ENCODE measurements at regions not wholly inside any gene's neighbourhood (a gene's known extent, or its start where the extent isn't known, plus 50 kb on each side); places are given as distances from the start of the nearest gene placed in this dataset.

DNA sequence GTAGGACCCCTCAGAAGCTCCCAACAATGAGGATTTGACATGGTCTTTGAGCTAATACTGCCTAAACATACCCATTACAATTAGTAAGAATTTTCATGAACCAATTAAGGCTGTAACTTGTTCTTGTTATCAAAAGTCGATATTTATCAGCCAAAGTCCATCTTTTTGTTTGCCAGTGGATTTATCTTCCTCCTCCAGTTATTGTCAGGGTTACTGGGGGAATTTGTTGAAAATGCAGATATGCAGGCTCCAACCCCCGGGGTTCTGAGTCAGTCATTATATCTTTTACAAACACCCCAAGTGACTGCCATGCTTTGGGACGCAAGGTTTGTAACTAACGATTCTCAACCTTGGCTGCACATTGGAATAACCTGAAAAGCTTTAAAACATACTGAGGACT, 338.8 kb upstream of the PPARGC1A start:
- DNase-seq = no peak
- no peak overlapping the region for H3K27ac Mint-ChIP-seq
- H3K4me3 Mint-ChIP-seq = no peak overlapping the region
- CTCF ChIA-PET = no interaction called here
- peaks cover 0 to 2% (median 0%) of the 10 kb centered on the region in 7 donors for H3K4me1 Mint-ChIP-seq
- intact Hi-C loops (cut with micrococcal nuclease) = no loop called here
- Histone ChIP-seq H3K9me3 (ENCODE audit: control insufficient read depth in 2 of 3, low read length in 3 of 3) (no peaks in the 10 kb centered on the region), H3K27ac (ENCODE audit: low read depth, low read length) (no peak overlapping the region), H3K27me3 (ENCODE audit: control insufficient read depth in 2 of 2, insufficient read depth in 2 of 2, low read length in 2 of 2) (no peaks in the 10 kb centered on the region), H3K36me3 (ENCODE audit: control insufficient read depth in 2 of 3, insufficient read depth in 3 of 3, low read length in 3 of 3) (no peaks in the 10 kb centered on the region), H3K4me1 (ENCODE audit: control insufficient read depth in 2 of 2, insufficient read depth in 2 of 2, low read length in 2 of 2) (no peaks in the 10 kb centered on the region), H3K4me3 (ENCODE audit: low read length) (no peak overlapping the region)
- peaks cover 0 to 25% (median 8%) of the 10 kb centered on the region in 11 donors for H3K9me3 Mint-ChIP-seq
- ATAC-seq = no peak
- POLR2A ChIA-PET = no interaction called here
- no peaks in the 10 kb centered on the region for H3K36me3 Mint-ChIP-seq
- H3K27me3 Mint-ChIP-seq = peaks cover 0 to 17% (median 0%) of the 10 kb centered on the region in 5 donors

GRCh38 chr4:24226667-24227066, 336.8 kb upstream of the PPARGC1A start:
- Histone ChIP-seq H3K9me3 (ENCODE audit: control insufficient read depth in 2 of 3, low read length in 3 of 3) (no peaks in the 10 kb centered on the region), H3K4me3 (ENCODE audit: low read length) (no peak overlapping the region), H3K4me1 (ENCODE audit: control insufficient read depth in 2 of 2, insufficient read depth in 2 of 2, low read length in 2 of 2) (no peaks in the 10 kb centered on the region), H3K36me3 (ENCODE audit: control insufficient read depth in 2 of 3, insufficient read depth in 3 of 3, low read length in 3 of 3) (no peaks in the 10 kb centered on the region), H3K27me3 (ENCODE audit: control insufficient read depth in 2 of 2, insufficient read depth in 2 of 2, low read length in 2 of 2) (no peaks in the 10 kb centered on the region), H3K27ac (ENCODE audit: low read depth, low read length) (no peak overlapping the region)
- CTCF ChIA-PET = no interaction called here
- peaks cover 0 to 25% (median 8%) of the 10 kb centered on the region in 11 donors for H3K9me3 Mint-ChIP-seq
- ATAC-seq = no peak
- DNase-seq = no peak
- intact Hi-C loops (cut with micrococcal nuclease) = no loop called here
- H3K27ac Mint-ChIP-seq = no peak overlapping the region
- no peaks in the 10 kb centered on the region for H3K36me3 Mint-ChIP-seq
- peaks cover 0 to 17% (median 0%) of the 10 kb centered on the region in 5 donors for H3K27me3 Mint-ChIP-seq
- POLR2A ChIA-PET = no interaction called here
- peaks cover 0 to 2% (median 0%) of the 10 kb centered on the region in 7 donors for H3K4me1 Mint-ChIP-seq
- H3K4me3 Mint-ChIP-seq = no peak overlapping the region

- DNase-seq = no peak
- intact Hi-C loops (cut with micrococcal nuclease) = no loop called here
- H3K9me3 Mint-ChIP-seq = peaks cover 0 to 25% (median 8%) of the 10 kb centered on the region in 11 donors
Measured at GRCh38 chr4:24226023-24226422, 336.2 kb upstream of the PPARGC1A start.

GRCh38 chr4:24224446-24224845, 334.6 kb upstream of the PPARGC1A start:
- H3K4me1 Mint-ChIP-seq = peaks cover 0 to 2% (median 0%) of the 10 kb centered on the region in 7 donors
- CTCF ChIA-PET = no interaction called here
- H3K27me3 ChIP-seq (ENCODE audit: control insufficient read depth in 2 of 2, insufficient read depth in 2 of 2, low read length in 2 of 2) = peaks cover 0 to 2% of the 10 kb centered on the region in 2 donors
- no peaks in the 10 kb centered on the region for H3K4me1 ChIP-seq (ENCODE audit: control insufficient read depth in 2 of 2, insufficient read depth in 2 of 2, low read length in 2 of 2)
- no peaks in the 10 kb centered on the region for H3K36me3 ChIP-seq (ENCODE audit: control insufficient read depth in 2 of 3, insufficient read depth in 3 of 3, low read length in 3 of 3)
- intact Hi-C loops (cut with micrococcal nuclease) = no loop called here
- H3K36me3 Mint-ChIP-seq = no peaks in the 10 kb centered on the region
- no peak overlapping the region for H3K4me3 ChIP-seq (ENCODE audit: low read length)
- DNase-seq (no peak), ATAC-seq (no peak)
- H3K9me3 Mint-ChIP-seq = peaks cover 0 to 20% (median 10%) of the 10 kb centered on the region in 11 donors
- no peak overlapping the region for H3K27ac ChIP-seq (ENCODE audit: low read depth, low read length)
- H3K27ac Mint-ChIP-seq = no peak overlapping the region
- H3K9me3 ChIP-seq (ENCODE audit: control insufficient read depth in 2 of 3, low read length in 3 of 3) = no peaks in the 10 kb centered on the region
- no peak overlapping the region for H3K4me3 Mint-ChIP-seq
- POLR2A ChIA-PET = no interaction called here
- peaks cover 0 to 17% (median 0%) of the 10 kb centered on the region in 5 donors for H3K27me3 Mint-ChIP-seq

More at GRCh38 chr4:24226023-24226422, 336.2 kb upstream of the PPARGC1A start:
- H3K27ac ChIP-seq (ENCODE audit: low read depth, low read length) = no peak overlapping the region
- H3K4me1 ChIP-seq (ENCODE audit: control insufficient read depth in 2 of 2, insufficient read depth in 2 of 2, low read length in 2 of 2) = no peaks in the 10 kb centered on the region
- ChIA-PET POLR2A (no interaction called here), CTCF (no interaction called here)
- H3K9me3 ChIP-seq (ENCODE audit: control insufficient read depth in 2 of 3, low read length in 3 of 3) = no peaks in the 10 kb centered on the region
- no peak overlapping the region for H3K4me3 ChIP-seq (ENCODE audit: low read length)
- no peak overlapping the region for H3K27ac Mint-ChIP-seq
- H3K27me3 ChIP-seq (ENCODE audit: control insufficient read depth in 2 of 2, insufficient read depth in 2 of 2, low read length in 2 of 2) = no peaks in the 10 kb centered on the region
- H3K4me3 Mint-ChIP-seq = no peak overlapping the region
- H3K36me3 Mint-ChIP-seq = no peaks in the 10 kb centered on the region
- no peak for ATAC-seq
- peaks cover 0 to 2% (median 0%) of the 10 kb centered on the region in 7 donors for H3K4me1 Mint-ChIP-seq
- H3K27me3 Mint-ChIP-seq = peaks cover 0 to 17% (median 0%) of the 10 kb centered on the region in 5 donors
- H3K36me3 ChIP-seq (ENCODE audit: control insufficient read depth in 2 of 3, insufficient read depth in 3 of 3, low read length in 3 of 3) = no peaks in the 10 kb centered on the region

DNA sequence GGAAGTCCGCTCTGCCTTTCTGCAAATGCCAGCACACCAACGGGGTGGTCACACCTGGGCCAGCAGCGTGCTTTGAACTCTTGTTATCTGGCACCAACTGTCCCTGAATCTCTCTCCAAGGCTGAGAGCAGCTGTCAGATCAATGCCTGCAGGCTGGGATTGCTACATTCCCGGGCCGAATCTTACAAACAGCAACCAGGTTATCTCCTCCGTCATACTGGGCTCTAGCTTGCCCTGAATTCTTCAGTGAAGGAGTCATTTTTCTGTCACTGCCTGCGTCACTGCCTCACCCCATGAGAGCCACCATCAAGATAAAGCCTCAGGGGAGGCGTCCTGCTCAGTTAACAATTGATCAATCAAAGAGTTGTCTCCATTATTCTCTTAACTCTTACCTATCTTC, 329.4 kb upstream of the PPARGC1A start:
- ChIA-PET POLR2A (no interaction called here), CTCF (no interaction called here)
- H3K36me3 ChIP-seq (ENCODE audit: control insufficient read depth in 2 of 3, insufficient read depth in 3 of 3, low read length in 3 of 3) = no peaks in the 10 kb centered on the region
- no peaks in the 10 kb centered on the region for H3K9me3 ChIP-seq (ENCODE audit: control insufficient read depth in 2 of 3, low read length in 3 of 3)
- Mint-ChIP-seq H3K36me3 (no peaks in the 10 kb centered on the region), H3K27me3 (peaks cover 0 to 15% (median 0%) of the 10 kb centered on the region in 5 donors), H3K27ac (no peak overlapping the region), H3K9me3 (peaks cover 0 to 16% (median 3%) of the 10 kb centered on the region in 11 donors), H3K4me1 (no peaks in the 10 kb centered on the region), H3K4me3 (no peak overlapping the region)
- no peak for ATAC-seq
- DNase-seq = no peak
- no peak overlapping the region for H3K4me3 ChIP-seq (ENCODE audit: low read length)
- peaks cover 0 to 2% of the 10 kb centered on the region in 2 donors for H3K27me3 ChIP-seq (ENCODE audit: control insufficient read depth in 2 of 2, insufficient read depth in 2 of 2, low read length in 2 of 2)
- intact Hi-C loops (cut with micrococcal nuclease) = no loop called here
- H3K4me1 ChIP-seq (ENCODE audit: control insufficient read depth in 2 of 2, insufficient read depth in 2 of 2, low read length in 2 of 2) = no peaks in the 10 kb centered on the region
- no peak overlapping the region for H3K27ac ChIP-seq (ENCODE audit: low read depth, low read length)

DNA sequence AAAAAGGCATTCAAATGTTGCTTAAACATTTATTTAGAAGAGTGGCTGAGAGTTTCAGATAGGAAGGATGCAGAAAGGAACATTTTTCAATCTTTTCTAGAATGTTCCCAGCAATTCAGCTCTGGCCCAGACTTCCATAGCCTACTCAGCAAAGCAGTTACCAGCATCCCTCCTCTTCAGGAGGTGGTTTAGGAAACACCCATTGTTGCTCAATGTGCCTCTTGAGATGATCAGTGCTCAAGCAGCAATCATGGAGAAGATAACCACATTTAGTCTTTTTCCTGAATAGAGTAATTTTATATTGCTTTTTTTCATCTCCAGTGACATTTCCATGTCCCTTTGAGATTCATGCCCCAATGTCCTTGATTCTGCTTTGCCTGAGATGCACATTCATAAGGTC, 328.7 kb upstream of the PPARGC1A start:
- peaks cover 0 to 10% (median 0%) of the 10 kb centered on the region in 5 donors for H3K27me3 Mint-ChIP-seq
- no peak overlapping the region for H3K4me3 ChIP-seq (ENCODE audit: low read length)
- peaks cover 0 to 2% of the 10 kb centered on the region in 2 donors for H3K27me3 ChIP-seq (ENCODE audit: control insufficient read depth in 2 of 2, insufficient read depth in 2 of 2, low read length in 2 of 2)
- ATAC-seq = no peak
- no peak overlapping the region for H3K27ac Mint-ChIP-seq
- H3K36me3 ChIP-seq (ENCODE audit: control insufficient read depth in 2 of 3, insufficient read depth in 3 of 3, low read length in 3 of 3) = no peaks in the 10 kb centered on the region
- H3K9me3 Mint-ChIP-seq = peaks cover 0 to 11% (median 0%) of the 10 kb centered on the region in 11 donors
- H3K4me3 Mint-ChIP-seq = no peak overlapping the region
- DNase-seq = no peak
- no peaks in the 10 kb centered on the region for H3K9me3 ChIP-seq (ENCODE audit: control insufficient read depth in 2 of 3, low read length in 3 of 3)
- no peaks in the 10 kb centered on the region for H3K4me1 Mint-ChIP-seq
- no peaks in the 10 kb centered on the region for H3K36me3 Mint-ChIP-seq
- H3K4me1 ChIP-seq (ENCODE audit: control insufficient read depth in 2 of 2, insufficient read depth in 2 of 2, low read length in 2 of 2) = no peaks in the 10 kb centered on the region
- intact Hi-C loops (cut with micrococcal nuclease) = no loop called here
- POLR2A ChIA-PET = no interaction called here
- no peak overlapping the region for H3K27ac ChIP-seq (ENCODE audit: low read depth, low read length)
- CTCF ChIA-PET = no interaction called here

DNA sequence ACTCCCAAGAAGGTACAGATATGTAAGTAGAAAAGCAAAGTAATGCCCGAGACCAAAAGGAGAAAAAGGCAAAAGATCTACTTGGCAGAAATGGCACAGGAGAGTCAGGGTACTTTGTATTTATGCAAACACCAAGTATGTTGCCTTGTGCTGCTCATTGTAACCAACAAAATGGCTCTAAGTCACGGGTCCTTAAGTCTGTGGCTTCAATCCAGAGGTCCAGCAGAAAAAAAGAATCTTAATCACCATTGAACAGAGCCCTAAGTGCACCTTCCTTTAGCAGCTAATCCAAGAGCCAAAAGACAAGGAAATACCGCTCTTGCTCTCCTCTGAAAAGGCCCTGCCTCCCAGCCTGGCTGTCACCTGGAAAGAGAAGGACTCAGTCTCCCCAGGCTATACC, 324.9 kb upstream of the PPARGC1A start:
- H3K4me1 ChIP-seq (ENCODE audit: control insufficient read depth in 2 of 2, insufficient read depth in 2 of 2, low read length in 2 of 2) = no peaks in the 10 kb centered on the region
- H3K27ac Mint-ChIP-seq = no peak overlapping the region
- no peaks in the 10 kb centered on the region for H3K9me3 ChIP-seq (ENCODE audit: control insufficient read depth in 2 of 3, low read length in 3 of 3)
- DNase-seq (no peak), ATAC-seq (no peak)
- H3K27me3 ChIP-seq (ENCODE audit: control insufficient read depth in 2 of 2, insufficient read depth in 2 of 2, low read length in 2 of 2) = peaks cover 0 to 1% of the 10 kb centered on the region in 2 donors
- no peaks in the 10 kb centered on the region for H3K4me1 Mint-ChIP-seq
- POLR2A ChIA-PET = no interaction called here
- peaks cover 0 to 15% (median 3%) of the 10 kb centered on the region in 11 donors for H3K9me3 Mint-ChIP-seq
- intact Hi-C loops (cut with micrococcal nuclease) = no loop called here
- H3K36me3 Mint-ChIP-seq = peaks cover 0 to 4% (median 0%) of the 10 kb centered on the region in 5 donors
- H3K36me3 ChIP-seq (ENCODE audit: control insufficient read depth in 2 of 3, insufficient read depth in 3 of 3, low read length in 3 of 3) = no peaks in the 10 kb centered on the region
- no peak overlapping the region for H3K4me3 ChIP-seq (ENCODE audit: low read length)
- H3K27me3 Mint-ChIP-seq = peaks cover 0 to 7% (median 0%) of the 10 kb centered on the region in 5 donors
- H3K4me3 Mint-ChIP-seq = no peak overlapping the region
- no peak overlapping the region for H3K27ac ChIP-seq (ENCODE audit: low read depth, low read length)
- CTCF ChIA-PET = no interaction called here

Measured in naive thymus-derived CD4-positive, alpha-beta T cell (primary cell).